Astrocyte of the cerebellum (primary cell): ENCODE measurements at regions not wholly inside any gene's neighbourhood (a gene's known extent, or its start where the extent isn't known, plus 50 kb on each side); places are given as distances from the start of the nearest gene placed in this dataset.

Source experiments
- DNase-seq: peaks from one replicate; pipeline ENCODE4 v3.0.0-alpha.2; 2011; ENCODE audit warnings: low read depth
- H3K4me3 ChIP-seq: 2 replicates; pipeline ENCODE4 v1.5.1; 2011; ENCODE audit warnings: mild to moderate bottlenecking, low read depth, low read length, moderate library complexity
- CTCF ChIP-seq: IDR thresholded peaks from 2 replicates; pipeline ENCODE4 v1.5.1; 2012; ENCODE audit warnings: low read length, low read depth, moderate library complexity, mild to moderate bottlenecking; ENCODE audit errors: missing control alignments
- in situ Hi-C: cut with HindIII; loops from 2 replicates; pipeline ENCODE4 v1.10.0; 2017; ENCODE audit warnings: low sequenced_read_pairs

GRCh38 chr9:129344641-129345495 is 166.8 kb upstream of the IER5L start:
- no peak overlapping the region for H3K4me3 ChIP-seq
- in situ Hi-C loops = no loop called here
- DNase-seq = no peak
- no peak for TF ChIP-seq CTCF

- no peak for DNase-seq
- no peak overlapping the region for H3K4me3 ChIP-seq
- TF ChIP-seq CTCF = no peak
- in situ Hi-C loops = no loop called here
Measured at GRCh38 chr9:129343424-129344375, 165.6 kb upstream of the IER5L start.

GRCh38 chr9:129342591-129343423 is 164.7 kb upstream of the IER5L start:
- no peak for TF ChIP-seq CTCF
- in situ Hi-C loops = no loop called here
- no peak for DNase-seq
- no peak overlapping the region for H3K4me3 ChIP-seq

GRCh38 chr9:129341987-129342348 is 163.9 kb upstream of the IER5L start:
- H3K4me3 ChIP-seq = no peak overlapping the region
- no peak for DNase-seq
- TF ChIP-seq CTCF = no peak
- in situ Hi-C loops = no loop called here

GRCh38 chr9:129341171-129341986 is 163.3 kb upstream of the IER5L start:
- H3K4me3 ChIP-seq = no peak overlapping the region
- TF ChIP-seq CTCF = no peak
- in situ Hi-C loops = no loop called here
- DNase-seq = no peak
